Suprapubic skin (tissue), 4 donors: ENCODE measurements at regions not wholly inside any gene's neighbourhood (a gene's known extent, or its start where the extent isn't known, plus 50 kb on each side); places are given as distances from the start of the nearest gene placed in this dataset.

Source experiments
- DNase-seq, 2 donors: peaks; one replicate each; pipeline ENCODE4 v3.0.0-alpha.2; 2019; ENCODE audit warnings: low spot score in 2 of 2
- H3K27ac ChIP-seq: fragments of 200-600 bp; sonication (generic); one replicate; pipeline ENCODE4 v1.5.1; 2019
- H3K27me3 ChIP-seq: fragments of 200-600 bp; sonication (generic); one replicate; pipeline ENCODE4 v1.5.1; 2019
- H3K36me3 ChIP-seq: fragments of 200-600 bp; sonication (generic); one replicate; pipeline ENCODE4 v1.5.1; 2019
- H3K4me1 ChIP-seq: fragments of 200-600 bp; sonication (generic); one replicate; pipeline ENCODE4 v1.5.1; 2019
- H3K4me3 ChIP-seq: fragments of 200-600 bp; sonication (generic); one replicate; pipeline ENCODE4 v1.5.1; 2019; ENCODE audit warnings: mild to moderate bottlenecking
- H3K9me3 ChIP-seq: fragments of 200-600 bp; sonication (generic); one replicate; pipeline ENCODE4 v1.5.1; 2019
- CTCF ChIP-seq, 2 donors: fragments of 200-600 bp in 1 of 2; fragments of 450-650 bp in 1 of 2; sonication (generic) in 1 of 2; IDR thresholded peaks; one replicate each; pipeline ENCODE4 v1.5.1; 2016 to 2019; ENCODE audit warnings: antibody characterized with exemption in 2 of 2, mild to moderate bottlenecking in 1 of 2, moderate library complexity in 1 of 2
- EP300 ChIP-seq: sonication (generic); formaldehyde crosslinking; IDR thresholded peaks from one replicate; pipeline ENCODE4 v1.6.1; 2017; ENCODE audit warnings: antibody characterized with exemption
- POLR2A ChIP-seq, 2 donors: fragments of 450-650 bp; IDR thresholded peaks; one replicate each; pipeline ENCODE4 v1.6.1; 2017; ENCODE audit warnings: antibody characterized with exemption in 2 of 2, mild to moderate bottlenecking in 2 of 2, moderate library complexity in 2 of 2
- POLR2AphosphoS5 ChIP-seq, 3 donors: sonication (generic); formaldehyde crosslinking; IDR thresholded peaks; one replicate each; pipeline ENCODE4 v1.6.1; 2017; ENCODE audit warnings: antibody characterized with exemption in 3 of 3
- WGBS: methylation state at CpG from one replicate; pipeline ENCODE4 v1.1.5; 2018; 5-methylcytosine and 5-hydroxymethylcytosine counted together

- Histone ChIP-seq H3K4me1 (peaks cover 2% of the 10 kb centered on the region), H3K36me3 (no peaks in the 10 kb centered on the region), H3K4me3 (no peak overlapping the region), H3K27ac (no peak overlapping the region), H3K27me3 (peaks cover 3% of the 10 kb centered on the region), H3K9me3 (no peaks in the 10 kb centered on the region)
- DNase-seq = no peak
- 67% methylated on average over 3 of the region's 3 CpGs for WGBS
- TF ChIP-seq POLR2AphosphoS5 (IDR thresholded peaks at IDR 0.05) (no peak), CTCF (IDR thresholded peaks at IDR 0.05) (no peak), EP300 (no peak), POLR2A (IDR thresholded peaks at IDR 0.05) (no peak)
Observed at GRCh38 chr22:34283844-34284243, 363.6 kb upstream of the LARGE1 start.

- Histone ChIP-seq H3K36me3 (no peaks in the 10 kb centered on the region), H3K4me3 (no peak overlapping the region), H3K4me1 (no peaks in the 10 kb centered on the region), H3K9me3 (no peaks in the 10 kb centered on the region), H3K27me3 (no peaks in the 10 kb centered on the region), H3K27ac (no peak overlapping the region)
- no peak for DNase-seq
- TF ChIP-seq EP300 (no peak), POLR2A (IDR thresholded peaks at IDR 0.05) (no peak), POLR2AphosphoS5 (IDR thresholded peaks at IDR 0.05) (no peak), CTCF (IDR thresholded peaks at IDR 0.05) (no peak)
- 74% methylated on average over 4 of the region's 4 CpGs for WGBS
Observed at GRCh38 chr22:34293324-34293723, 373.0 kb upstream of the LARGE1 start.

GRCh38 chr22:34294476-34294875, 374.2 kb upstream of the LARGE1 start:
- TF ChIP-seq CTCF (IDR thresholded peaks at IDR 0.05) = no peak
- no peak for TF ChIP-seq EP300
- no peak for DNase-seq
- no peaks in the 10 kb centered on the region for H3K4me1 ChIP-seq
- no peaks in the 10 kb centered on the region for H3K27me3 ChIP-seq
- no peaks in the 10 kb centered on the region for H3K9me3 ChIP-seq
- no peak overlapping the region for H3K27ac ChIP-seq
- 66% methylated on average over 5 of the region's 5 CpGs for WGBS
- no peak overlapping the region for H3K4me3 ChIP-seq
- H3K36me3 ChIP-seq = no peaks in the 10 kb centered on the region

- WGBS = 70% methylated on average over 3 of the region's 3 CpGs
- no peaks in the 10 kb centered on the region for H3K27me3 ChIP-seq
- no peaks in the 10 kb centered on the region for H3K4me1 ChIP-seq
- DNase-seq = no peak
- H3K36me3 ChIP-seq = no peaks in the 10 kb centered on the region
- no peak overlapping the region for H3K4me3 ChIP-seq
- TF ChIP-seq POLR2AphosphoS5 (IDR thresholded peaks at IDR 0.05) (no peak), POLR2A (IDR thresholded peaks at IDR 0.05) (no peak), EP300 (no peak)
- H3K9me3 ChIP-seq = no peaks in the 10 kb centered on the region
- no peak overlapping the region for H3K27ac ChIP-seq
Observed at GRCh38 chr22:34294986-34295385, 374.7 kb upstream of the LARGE1 start.

GRCh38 chr22:34296461-34296860, 376.2 kb upstream of the LARGE1 start:
- Histone ChIP-seq H3K27me3 (no peaks in the 10 kb centered on the region), H3K4me1 (no peaks in the 10 kb centered on the region), H3K27ac (no peak overlapping the region), H3K36me3 (no peaks in the 10 kb centered on the region), H3K4me3 (no peak overlapping the region), H3K9me3 (no peaks in the 10 kb centered on the region)
- TF ChIP-seq POLR2A (IDR thresholded peaks at IDR 0.05) = no peak
- no peak for TF ChIP-seq CTCF (IDR thresholded peaks at IDR 0.05)
- no peak for TF ChIP-seq EP300
- TF ChIP-seq POLR2AphosphoS5 (IDR thresholded peaks at IDR 0.05) = no peak
- no peak for DNase-seq
- 65% methylated on average over 2 of the region's 2 CpGs for WGBS

- Histone ChIP-seq H3K36me3 (no peaks in the 10 kb centered on the region), H3K27me3 (no peaks in the 10 kb centered on the region), H3K4me1 (no peaks in the 10 kb centered on the region), H3K27ac (no peak overlapping the region), H3K9me3 (no peaks in the 10 kb centered on the region), H3K4me3 (no peak overlapping the region)
- WGBS = 100% methylated on average over 1 of the region's 1 CpG
- no peak for TF ChIP-seq CTCF (IDR thresholded peaks at IDR 0.05)
- TF ChIP-seq EP300 = no peak
- TF ChIP-seq POLR2AphosphoS5 (IDR thresholded peaks at IDR 0.05) = no peak
- no peak for TF ChIP-seq POLR2A (IDR thresholded peaks at IDR 0.05)
- DNase-seq = no peak
Observed at GRCh38 chr22:34297536-34298120, 377.4 kb upstream of the LARGE1 start.
